ENCODE measurements at regions not wholly inside any gene's neighbourhood (a gene's known extent, or its start where the extent isn't known, plus 50 kb on each side); places are given as distances from the start of the nearest gene placed in this dataset.
"Not testable (repeated sequence)": the region's sequence is repeated elsewhere in the genome, so short reads cannot be mapped to it uniquely, and the experiment has no call there.

GRCh38 chrX:114272096-114272686, 311.7 kb upstream of the HTR2C start:
- TF ChIP-seq Cebpa-rat (IDR thresholded peaks at IDR 0.05), result no peak
- Histone ChIP-seq H3K27ac (no peak overlapping the region), H3K4me1 (no peaks in the 10 kb centered on the region), H3K36me3 (no peaks in the 10 kb centered on the region), H3K9me3 (peaks cover 3% of the 10 kb centered on the region; the same call in 1 of the 2 replicates), H3K4me2 (no peak overlapping the region), H4K20me1 (no peaks in the 10 kb centered on the region), H3K4me3 (no peak overlapping the region), H3K9ac (no peak overlapping the region), H3K27me3 (peaks cover 52% of the 10 kb centered on the region)

GRCh38 chrX:114270371-114270770, 313.5 kb upstream of the HTR2C start:
- not testable (repeated sequence) for H3K36me3 ChIP-seq, H3K9me3 ChIP-seq, H3K4me2 ChIP-seq, H3K4me3 ChIP-seq, H3K27ac ChIP-seq, H4K20me1 ChIP-seq, H3K4me1 ChIP-seq, H3K9ac ChIP-seq
- peaks cover 59% of the 10 kb centered on the region for H3K27me3 ChIP-seq

DNA sequence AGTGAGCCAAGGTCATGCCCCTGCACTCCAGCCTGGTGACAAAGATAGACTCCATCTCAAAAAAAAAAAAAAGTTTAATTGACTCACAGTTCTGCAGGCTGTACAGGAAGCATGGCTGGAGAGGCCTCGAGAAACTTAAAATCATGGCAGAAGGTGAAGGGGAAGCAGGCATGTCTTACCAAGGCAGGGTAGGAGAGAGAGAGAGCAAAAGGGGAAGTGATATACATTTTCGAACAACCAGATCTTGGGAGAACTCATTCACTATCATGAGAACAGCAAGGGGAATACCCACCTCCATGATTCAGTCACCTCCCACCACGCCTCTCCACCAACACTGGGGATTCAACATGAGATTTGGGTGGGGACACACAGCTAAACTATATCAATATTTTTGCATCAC, 315.2 kb upstream of the HTR2C start:
- Histone ChIP-seq H3K36me3 (no peaks in the 10 kb centered on the region), H3K9me3 (peaks cover 3% of the 10 kb centered on the region; the same call in 1 of the 2 replicates), H3K4me3 (no peak overlapping the region), H3K27ac (no peak overlapping the region), H3K4me2 (no peak overlapping the region), H3K9ac (no peak overlapping the region), H4K20me1 (no peaks in the 10 kb centered on the region), H3K27me3 (peaks cover 50% of the 10 kb centered on the region), H3K4me1 (no peaks in the 10 kb centered on the region)
- no peak for TF ChIP-seq Cebpa-rat (IDR thresholded peaks at IDR 0.05)

GRCh38 chrX:114267142-114267541, 316.7 kb upstream of the HTR2C start:
- peaks cover 41% of the 10 kb centered on the region for H3K27me3 ChIP-seq
- no peak overlapping the region for H3K27ac ChIP-seq
- H3K36me3 ChIP-seq, result no peaks in the 10 kb centered on the region
- H3K9ac ChIP-seq, result no peak overlapping the region
- no peaks in the 10 kb centered on the region for H4K20me1 ChIP-seq
- no peak overlapping the region for H3K4me3 ChIP-seq
- TF ChIP-seq Cebpa-rat (IDR thresholded peaks at IDR 0.05), result no peak
- no peaks in the 10 kb centered on the region for H3K4me1 ChIP-seq
- H3K4me2 ChIP-seq, result no peak overlapping the region
- peaks cover 3% of the 10 kb centered on the region; the same call in 1 of the 2 replicates for H3K9me3 ChIP-seq

GRCh38 chrX:114252186-114252585, 331.7 kb upstream of the HTR2C start:
- H3K4me2 ChIP-seq, result no peak overlapping the region
- H4K20me1 ChIP-seq, result no peaks in the 10 kb centered on the region
- no peak for TF ChIP-seq Cebpa-rat (IDR thresholded peaks at IDR 0.05)
- H3K4me3 ChIP-seq, result no peak overlapping the region
- H3K27ac ChIP-seq, result no peak overlapping the region
- no peaks in the 10 kb centered on the region for H3K4me1 ChIP-seq
- H3K27me3 ChIP-seq, result peaks cover 83% of the 10 kb centered on the region
- H3K9ac ChIP-seq, result no peak overlapping the region
- no peaks in the 10 kb centered on the region for H3K36me3 ChIP-seq
- H3K9me3 ChIP-seq, result no peaks in the 10 kb centered on the region

GRCh38 chrX:114251575-114251974, 332.3 kb upstream of the HTR2C start:
- H3K4me3 ChIP-seq, result no peak overlapping the region
- H3K27me3 ChIP-seq, result peaks cover 85% of the 10 kb centered on the region
- no peaks in the 10 kb centered on the region for H4K20me1 ChIP-seq
- no peaks in the 10 kb centered on the region for H3K4me1 ChIP-seq
- H3K36me3 ChIP-seq, result no peaks in the 10 kb centered on the region
- H3K9ac ChIP-seq, result no peak overlapping the region
- no peak for TF ChIP-seq Cebpa-rat (IDR thresholded peaks at IDR 0.05)
- H3K27ac ChIP-seq, result no peak overlapping the region
- H3K9me3 ChIP-seq, result no peaks in the 10 kb centered on the region
- no peak overlapping the region for H3K4me2 ChIP-seq

GRCh38 chrX:114221445-114221844, 362.4 kb upstream of the HTR2C start:
- no peak overlapping the region for H3K4me2 ChIP-seq
- no peak overlapping the region for H3K4me3 ChIP-seq
- H3K4me1 ChIP-seq, result no peaks in the 10 kb centered on the region
- H3K27me3 ChIP-seq, result peaks cover 61% of the 10 kb centered on the region
- no peak overlapping the region for H3K9ac ChIP-seq
- H4K20me1 ChIP-seq, result no peaks in the 10 kb centered on the region; the same call in 1 of the 2 replicates
- H3K27ac ChIP-seq, result no peak overlapping the region
- H3K36me3 ChIP-seq, result no peaks in the 10 kb centered on the region
- no peak for TF ChIP-seq Cebpa-rat (IDR thresholded peaks at IDR 0.05)
- H3K9me3 ChIP-seq, result no peaks in the 10 kb centered on the region

- no peak overlapping the region for H3K27ac ChIP-seq
- no peak overlapping the region for H3K4me2 ChIP-seq
- H3K4me3 ChIP-seq, result no peak overlapping the region
- no peak for TF ChIP-seq Cebpa-rat (IDR thresholded peaks at IDR 0.05)
- H3K9me3 ChIP-seq, result no peaks in the 10 kb centered on the region
- H3K27me3 ChIP-seq, result peaks cover 56% of the 10 kb centered on the region
- no peaks in the 10 kb centered on the region for H3K36me3 ChIP-seq
- no peaks in the 10 kb centered on the region for H4K20me1 ChIP-seq
- H3K4me1 ChIP-seq, result no peaks in the 10 kb centered on the region
- H3K9ac ChIP-seq, result no peak overlapping the region
Observed at GRCh38 chrX:114210879-114211278, 373.0 kb upstream of the HTR2C start.

DNA sequence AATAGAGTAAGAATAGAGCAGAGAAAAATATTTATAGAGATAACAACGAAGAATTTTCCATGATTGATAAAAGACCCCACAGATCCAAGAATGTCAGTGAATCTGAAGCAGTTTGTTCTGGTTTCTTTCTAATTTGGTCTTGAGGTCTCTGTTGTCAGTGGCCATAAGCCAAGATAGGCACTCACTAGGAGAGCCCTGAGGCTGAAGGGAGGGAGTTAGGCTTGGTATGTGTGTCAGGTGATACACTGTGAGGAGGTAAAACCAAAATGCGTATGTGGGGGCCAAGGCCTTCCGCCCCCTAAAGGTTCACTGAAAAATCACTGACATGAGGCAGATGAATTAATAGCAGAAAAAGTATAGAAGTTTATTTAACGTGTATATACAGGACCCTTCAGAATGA, 382.3 kb upstream of the HTR2C start:
- H3K4me1 ChIP-seq, result no peaks in the 10 kb centered on the region
- no peaks in the 10 kb centered on the region for H3K36me3 ChIP-seq
- TF ChIP-seq Cebpa-rat (IDR thresholded peaks at IDR 0.05), result no peak
- H3K27me3 ChIP-seq, result peaks cover 83% of the 10 kb centered on the region
- H3K27ac ChIP-seq, result no peak overlapping the region
- H3K9ac ChIP-seq, result no peak overlapping the region
- no peaks in the 10 kb centered on the region for H4K20me1 ChIP-seq
- no peak overlapping the region for H3K4me2 ChIP-seq
- H3K4me3 ChIP-seq, result no peak overlapping the region
- H3K9me3 ChIP-seq, result peaks cover 6% of the 10 kb centered on the region

GRCh38 chrX:114181195-114181594, 402.7 kb upstream of the HTR2C start:
- H3K9ac ChIP-seq, result no peak overlapping the region
- H3K27me3 ChIP-seq, result peaks cover 82% of the 10 kb centered on the region
- H3K4me1 ChIP-seq, result no peaks in the 10 kb centered on the region
- no peaks in the 10 kb centered on the region for H3K36me3 ChIP-seq
- no peak overlapping the region for H3K4me3 ChIP-seq
- no peaks in the 10 kb centered on the region; the same call in 1 of the 2 replicates for H4K20me1 ChIP-seq
- H3K27ac ChIP-seq, result no peak overlapping the region
- H3K4me2 ChIP-seq, result no peak overlapping the region
- no peaks in the 10 kb centered on the region; the same call in 1 of the 2 replicates for H3K9me3 ChIP-seq
- TF ChIP-seq Cebpa-rat (IDR thresholded peaks at IDR 0.05), result no peak

DNA sequence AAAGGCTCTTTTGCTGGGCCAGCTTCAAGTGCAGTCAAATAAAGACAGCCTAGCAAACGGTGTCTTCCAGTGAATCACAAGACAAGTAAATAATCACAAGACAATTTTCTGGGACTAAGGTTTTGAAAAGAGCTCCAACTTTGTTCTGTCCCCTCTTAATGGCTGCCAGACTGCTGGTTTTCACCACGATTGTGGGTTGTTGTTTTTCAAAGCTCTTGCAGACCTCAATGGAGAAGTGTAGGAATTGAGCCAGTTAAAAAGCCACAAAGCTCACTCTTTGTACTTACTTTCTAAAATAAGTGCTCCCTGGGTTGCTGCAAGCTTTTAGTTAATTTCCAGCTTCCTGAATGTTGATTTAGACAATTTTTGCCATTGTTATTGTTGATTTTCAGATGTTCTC, 405.8 kb upstream of the HTR2C start:
- Histone ChIP-seq H3K36me3 (no peaks in the 10 kb centered on the region), H3K27me3 (peaks cover 84% of the 10 kb centered on the region), H3K4me1 (no peaks in the 10 kb centered on the region), H3K4me3 (no peak overlapping the region), H3K9me3 (no peaks in the 10 kb centered on the region), H3K27ac (no peak overlapping the region), H4K20me1 (no peaks in the 10 kb centered on the region; the same call in 1 of the 2 replicates), H3K9ac (no peak overlapping the region), H3K4me2 (no peak overlapping the region)
- no peak for TF ChIP-seq Cebpa-rat (IDR thresholded peaks at IDR 0.05)

DNA sequence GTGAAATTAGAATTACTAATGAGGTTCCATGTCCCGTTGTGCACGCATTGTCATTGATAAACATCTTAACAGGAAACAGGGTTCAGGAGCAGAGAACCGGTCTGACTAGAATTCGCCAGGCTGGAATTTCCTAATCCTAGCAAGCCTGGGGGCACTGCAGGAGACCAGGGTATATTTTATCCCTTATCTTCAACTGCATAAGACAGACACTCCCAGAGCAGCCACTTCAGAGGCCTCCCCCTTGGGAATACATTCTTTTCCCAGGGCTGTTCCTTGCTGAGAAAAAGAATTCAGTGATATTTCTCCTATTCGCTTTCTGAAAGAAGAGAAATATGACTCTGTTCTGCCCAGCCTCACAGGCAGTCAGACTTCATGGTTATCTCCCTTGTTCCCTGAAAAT, 416.6 kb upstream of the HTR2C start:
- Histone ChIP-seq H3K9me3 (peaks cover 22% of the 10 kb centered on the region), H3K27me3 (peaks cover 50% of the 10 kb centered on the region)
- H3K4me3 ChIP-seq, H4K20me1 ChIP-seq, H3K27ac ChIP-seq, H3K36me3 ChIP-seq, H3K4me1 ChIP-seq, H3K4me2 ChIP-seq, H3K9ac ChIP-seq: not testable (repeated sequence)
